IMR-90 (cell line): ENCODE measurements at regions not wholly inside any gene's neighbourhood (a gene's known extent, or its start where the extent isn't known, plus 50 kb on each side); places are given as distances from the start of the nearest gene placed in this dataset.

ENCODE experiments used
- ATAC-seq: fragments of 200-7000 bp; cut with Tn5 transposase; 2 replicates; pipeline ENCODE4 v1.9.1; 2020; ENCODE audit warnings: low read depth, mild to moderate bottlenecking, moderate library complexity
- BruUV-seq: library from RNA; stranded (reverse); fragments of 400-500 nt; replicated peaks from 2 replicates; lab custom pipeline; 2021; lab: Mats Ljungman, UMichigan
- CTCF ChIA-PET: fragments of 300-600 bp; formaldehyde crosslinking; extraction: SDS; loops from one replicate; lab custom pipeline; 2021; ENCODE audit warnings: antibody characterized with exemption; lab: Yijun Ruan, JAX
- POLR2A ChIA-PET: fragments of 300-600 bp; sonication (Branson Sonifier 250); formaldehyde crosslinking; loops from one replicate; lab custom pipeline; 2022; ENCODE audit warnings: antibody characterized with exemption; ENCODE audit not compliant: unreplicated experiment; lab: Charles Lee
- DNase-seq: peaks from one replicate; pipeline ENCODE4 v3.0.0; 2013
- H2AFZ ChIP-seq: replicated peaks from 2 replicates; pipeline ENCODE3; 2013; ENCODE audit warnings: low read length, mild to moderate bottlenecking; ENCODE audit not compliant: poor library complexity
- H2AK5ac ChIP-seq: 2 replicates; pipeline ENCODE4 v1.6.1; 2013; ENCODE audit warnings: low read depth, low read length, inconsistent platforms
- H2AK9ac ChIP-seq: replicated peaks from 2 replicates; pipeline ENCODE3; 2013; ENCODE audit warnings: mild to moderate bottlenecking, low read depth, low read length, moderate library complexity; ENCODE audit not compliant: poor library complexity
- H2BK120ac ChIP-seq: 2 replicates; pipeline ENCODE4 v1.6.1; 2013; ENCODE audit warnings: low read depth, low read length, inconsistent platforms
- H2BK15ac ChIP-seq: 3 replicates; pipeline ENCODE4 v1.6.1; 2013; ENCODE audit warnings: low read depth, low read length, inconsistent platforms
- H2BK20ac ChIP-seq: 2 replicates; pipeline ENCODE4 v1.6.1; 2013; ENCODE audit warnings: low read depth, mild to moderate bottlenecking, inconsistent platforms, low read length, moderate library complexity
- H2BK5ac ChIP-seq: 2 replicates; pipeline ENCODE4 v1.6.1; 2013; ENCODE audit warnings: mild to moderate bottlenecking, low read depth, low read length, inconsistent platforms; ENCODE audit not compliant: poor library complexity, severe bottlenecking
- H3K14ac ChIP-seq: replicated peaks from 2 replicates; pipeline ENCODE4 v1.6.1; 2013; ENCODE audit warnings: low read depth, low read length, inconsistent platforms
- H3K18ac ChIP-seq: 2 replicates; pipeline ENCODE4 v1.6.1; 2013; ENCODE audit warnings: low read depth, low read length, control low read depth
- H3K23ac ChIP-seq: 2 replicates; pipeline ENCODE4 v1.6.1; 2013; ENCODE audit warnings: low read depth, low read length, inconsistent platforms
- H3K27ac ChIP-seq: 2 replicates; pipeline ENCODE4 v1.5.1; 2013; ENCODE audit warnings: mild to moderate bottlenecking, control low read depth, low read length; ENCODE audit not compliant: insufficient read depth
- H3K27me3 ChIP-seq: 2 replicates; pipeline ENCODE4 v1.6.1; 2013; ENCODE audit warnings: low read length; ENCODE audit not compliant: control insufficient read depth, insufficient read depth
- H3K36me3 ChIP-seq: 2 replicates; pipeline ENCODE4 v1.6.1; 2013; ENCODE audit warnings: low read length, mixed read lengths; ENCODE audit not compliant: control insufficient read depth, insufficient read depth
- H3K4ac ChIP-seq: 2 replicates; pipeline ENCODE4 v1.6.1; 2013; ENCODE audit warnings: low read depth, low read length, inconsistent platforms
- H3K4me1 ChIP-seq: 2 replicates; pipeline ENCODE4 v1.6.1; 2013; ENCODE audit warnings: low read length, mixed read lengths; ENCODE audit not compliant: control insufficient read depth, insufficient read depth
- H3K4me2 ChIP-seq: 2 replicates; pipeline ENCODE4 v1.6.1; 2013; ENCODE audit warnings: low read depth, mild to moderate bottlenecking, control low read depth, low read length, moderate library complexity
- H3K4me3 ChIP-seq: 2 replicates; pipeline ENCODE4 v1.5.1; 2013; ENCODE audit warnings: low read depth, mild to moderate bottlenecking, control low read depth, low read length, moderate library complexity; ENCODE audit not compliant: insufficient read depth
- H3K56ac ChIP-seq: 2 replicates; pipeline ENCODE4 v1.6.1; 2013; ENCODE audit warnings: low read length, inconsistent platforms; ENCODE audit not compliant: insufficient read depth; ENCODE audit errors: extremely low read depth
- H3K79me1 ChIP-seq, 2 experiments: 2 replicates each; pipeline ENCODE4 v1.6.1; 2013; ENCODE audit warnings: low read length in 2 of 2, inconsistent platforms in 1 of 2, low read depth in 1 of 2
- H3K9ac ChIP-seq: 2 replicates; pipeline ENCODE4 v1.6.1; 2013; ENCODE audit warnings: low read depth, low read length, control low read depth
- H3K9me1 ChIP-seq: 2 replicates; pipeline ENCODE4 v1.6.1; 2013; ENCODE audit warnings: low read length, inconsistent platforms; ENCODE audit not compliant: insufficient read depth
- H3K9me3 ChIP-seq: 2 replicates; pipeline ENCODE4 v1.6.1; 2013; ENCODE audit warnings: low read length; ENCODE audit not compliant: control insufficient read depth, insufficient read depth
- H4K20me1 ChIP-seq: 2 replicates; pipeline ENCODE4 v1.6.1; 2013; ENCODE audit warnings: low read length, inconsistent platforms; ENCODE audit not compliant: insufficient read depth
- H4K5ac ChIP-seq: 2 replicates; pipeline ENCODE4 v1.6.1; 2013; ENCODE audit warnings: mild to moderate bottlenecking, low read depth, low read length, control low read depth
- H4K8ac ChIP-seq, 2 experiments: 2 replicates each; pipeline ENCODE4 v1.6.1; 2013; ENCODE audit warnings: low read depth in 2 of 2, low read length in 2 of 2, control low read depth in 1 of 2, inconsistent platforms in 1 of 2
- H4K91ac ChIP-seq: 2 replicates; pipeline ENCODE4 v1.6.1; 2013; ENCODE audit warnings: low read depth, low read length, inconsistent platforms; ENCODE audit not compliant: insufficient read depth
- CEBPB ChIP-seq: IDR thresholded peaks from 2 replicates; pipeline ENCODE4 v1.6.1; 2012; ENCODE audit warnings: low read depth, low read length, improper control_type of control experiment
- RFX5 ChIP-seq: IDR thresholded peaks from 2 replicates; pipeline ENCODE4 v1.8.0; 2012; ENCODE audit warnings: low read depth, mild to moderate bottlenecking, low read length, moderate library complexity
- WGBS, 2 experiments: methylation state at CpG; one replicate each; pipeline versions ENCODE4 v1.1.5 to v1.1.7; 2013; ENCODE audit warnings: missing lambda C conversion rate in 2 of 2; ENCODE audit not compliant: insufficient read length in 1 of 2; ENCODE audit errors: extremely low coverage in 2 of 2; 5-methylcytosine and 5-hydroxymethylcytosine counted together
- dilution Hi-C: fragments of 300-500 bp; cut with HindIII; formaldehyde crosslinking; loops from one replicate; pipeline ENCODE4 v1.14.3; 2018; ENCODE audit warnings: low sequenced_read_pairs; ENCODE audit not compliant: unreplicated experiment
- in situ Hi-C: fragments of 300-500 bp; cut with MboI; formaldehyde crosslinking; loops from 3 replicates; pipeline ENCODE4 v1.14.3; 2019; ENCODE audit warnings: low sequenced_read_pairs, inconsistent platforms, mixed read lengths
- intact Hi-C: fragments of 100-400 bp; cut with micrococcal nuclease; formaldehyde crosslinking; loops from 2 replicates; pipeline ENCODE4 v1.10.0; 2022

DNA sequence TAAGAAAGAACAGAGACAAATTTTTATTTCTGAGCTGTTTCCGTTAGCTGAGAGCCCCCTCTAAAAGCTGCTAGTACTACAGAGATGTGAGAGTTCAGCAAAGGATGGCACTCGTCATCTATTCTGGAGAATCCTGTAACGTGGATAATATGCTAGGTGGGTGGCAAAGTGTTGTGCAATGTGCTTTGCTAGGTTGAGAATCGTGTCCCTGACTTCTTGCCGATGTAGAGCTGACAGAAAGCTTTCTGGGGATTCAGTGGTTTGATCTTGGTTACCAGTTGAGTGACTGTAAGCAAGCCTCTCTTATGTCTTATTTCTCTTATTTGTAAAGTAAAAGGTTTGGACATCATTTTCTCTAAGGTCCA lies 298.3 kb upstream of the ACTBL2 start:
- in situ Hi-C loops = loop anchor here (5.0 kb wide), 2 partner anchors 484 to 676 kb away; no protein-coding TSS in a partner anchor
- H4K91ac ChIP-seq = peak overlapping the region; percentile 24; the same call in 1 of the 2 replicates
- H3K56ac ChIP-seq = no peak overlapping the region
- ChIA-PET POLR2A (no interaction called here), CTCF (no interaction called here)
- no peaks in the 10 kb centered on the region for H4K20me1 ChIP-seq
- peak overlapping the region; percentile 17; the same call in 1 of the 2 replicates for H2BK120ac ChIP-seq
- dilution Hi-C loops = loop anchor here (25.0 kb wide), 1 partner anchor 656 kb away; no protein-coding TSS in a partner anchor
- no peak overlapping the region for H3K4me3 ChIP-seq
- H3K9me1 ChIP-seq = 0 out of 2 replicates have a peak, but pooled peaks cover 3% of the 10 kb centered on the region
- H4K8ac ChIP-seq = no peak overlapping the region
- H3K36me3 ChIP-seq = no peaks in the 10 kb centered on the region
- peak overlapping the region; percentile 56; the same call in 1 of the 3 replicates for H2BK15ac ChIP-seq
- DNase-seq = no peak
- peaks cover 18% of the 10 kb centered on the region for H3K4me1 ChIP-seq
- H3K27ac ChIP-seq = no peak overlapping the region
- H3K18ac ChIP-seq = 0 out of 2 replicates have a peak overlapping the region, but pooled peaks have one; percentile 13
- peak overlapping the region; percentile 59; the same call in 1 of the 2 replicates for H2BK20ac ChIP-seq
- H2AK5ac ChIP-seq = peak overlapping the region; percentile 63; the same call in 1 of the 2 replicates
- no peaks in the 10 kb centered on the region for H3K9me3 ChIP-seq
- no peak overlapping the region for H3K14ac ChIP-seq
- H2AFZ ChIP-seq = no peak overlapping the region
- H3K4me2 ChIP-seq = no peak overlapping the region
- H3K79me1 ChIP-seq = no peaks in the 10 kb centered on the region
- H3K23ac ChIP-seq = no peak overlapping the region
- H3K27me3 ChIP-seq = no peaks in the 10 kb centered on the region
- intact Hi-C loops = no loop called here
- TF ChIP-seq CEBPB = peak; percentile 46; the same call in 1 of the 2 replicates
- no peak for TF ChIP-seq RFX5
- WGBS, 2 experiments = 83% methylated on average over 1 of the region's 5 CpGs; no CpG with 5 or more reads in 1 of the 2 experiments
- H3K4ac ChIP-seq = no peak overlapping the region
- no peak for ATAC-seq
- no peak overlapping the region for H3K9ac ChIP-seq
- H2BK5ac ChIP-seq = no peak overlapping the region
- H4K5ac ChIP-seq = peak overlapping the region; percentile 35; the same call in 1 of the 2 replicates
- no peak overlapping the region for H2AK9ac ChIP-seq
- BruUV-seq = no TSS peak
